Coronary artery (tissue), 2 donors: ENCODE measurements at regions not wholly inside any gene's neighbourhood (a gene's known extent, or its start where the extent isn't known, plus 50 kb on each side); places are given as distances from the start of the nearest gene placed in this dataset.

Source experiments
- DNase-seq: peaks from one replicate; pipeline ENCODE4 v3.0.0-alpha.2; 2017; ENCODE audit warnings: low spot score
- H3K27ac ChIP-seq, 2 donors: fragments of 200-600 bp; sonication (generic); one replicate each; pipeline ENCODE4 v1.5.1; 2016 to 2019
- H3K4me3 ChIP-seq: fragments of 200-600 bp; sonication (generic); 2 replicates; pipeline ENCODE4 v1.5.1; 2016; ENCODE audit warnings: mild to moderate bottlenecking, moderate library complexity
- CTCF ChIP-seq: fragments of 200-600 bp; sonication (generic); IDR thresholded peaks from one replicate; pipeline ENCODE4 v1.5.1; 2019; ENCODE audit warnings: antibody characterized with exemption

- DNase-seq = no peak
- TF ChIP-seq CTCF = no peak
These were observed 1072.1 kb downstream of the JRKL start for GRCh38 chr11:97461934-97462333.

GRCh38 chr11:97463891-97464290 lies 1074.1 kb downstream of the JRKL start:
- TF ChIP-seq CTCF = no peak
- no peak overlapping the region for H3K4me3 ChIP-seq
- DNase-seq = no peak
- no peak overlapping the region for H3K27ac ChIP-seq

More at GRCh38 chr11:97461934-97462333, 1072.1 kb downstream of the JRKL start:
- H3K27ac ChIP-seq = no peak overlapping the region
- no peak overlapping the region for H3K4me3 ChIP-seq

GRCh38 chr11:97471480-97471879 lies 1081.7 kb downstream of the JRKL start:
- Histone ChIP-seq H3K27ac (no peak overlapping the region), H3K4me3 (no peak overlapping the region)
- TF ChIP-seq CTCF = no peak
- no peak for DNase-seq

- H3K4me3 ChIP-seq = no peak overlapping the region
- no peak overlapping the region for H3K27ac ChIP-seq
- DNase-seq = no peak
- no peak for TF ChIP-seq CTCF
These were observed 1097.6 kb downstream of the JRKL start for GRCh38 chr11:97487387-97487786.

- Histone ChIP-seq H3K4me3 (no peak overlapping the region), H3K27ac (no peak overlapping the region)
- no peak for DNase-seq
- no peak for TF ChIP-seq CTCF
These were observed 1109.1 kb downstream of the JRKL start for GRCh38 chr11:97498891-97499290.

- no peak overlapping the region for H3K4me3 ChIP-seq
- DNase-seq = no peak
- H3K27ac ChIP-seq = no peak overlapping the region
- TF ChIP-seq CTCF = no peak
These were observed 1112.4 kb downstream of the JRKL start for GRCh38 chr11:97502201-97502600.

GRCh38 chr11:97506076-97506759 lies 1116.4 kb downstream of the JRKL start:
- H3K4me3 ChIP-seq = no peak overlapping the region
- TF ChIP-seq CTCF = no peak
- H3K27ac ChIP-seq = no peak overlapping the region
- no peak for DNase-seq
